Type B pancreatic cell (in vitro differentiated cells): ENCODE measurements at regions not wholly inside any gene's neighbourhood (a gene's known extent, or its start where the extent isn't known, plus 50 kb on each side); places are given as distances from the start of the nearest gene placed in this dataset.

Experiments
- DNase-seq: peaks from one replicate; pipeline ENCODE4 v3.0.0; 2021; ENCODE audit warnings: mixed read lengths; ENCODE audit not compliant: unreplicated experiment; ENCODE audit errors: extremely low spot score
- H3K27ac Mint-ChIP-seq: 2 replicates; pipeline ENCODE4 v1.8.0; 2021; ENCODE audit warnings: mild to moderate bottlenecking, mixed read lengths
- H3K27me3 Mint-ChIP-seq: 2 replicates; pipeline ENCODE4 v1.8.0; 2021; ENCODE audit warnings: mixed read lengths
- H3K36me3 Mint-ChIP-seq: 2 replicates; pipeline ENCODE4 v1.8.0; 2021; ENCODE audit warnings: mixed read lengths
- H3K4me1 Mint-ChIP-seq: one replicate; pipeline ENCODE4 v1.8.0; 2021; ENCODE audit warnings: mixed read lengths; ENCODE audit not compliant: unreplicated experiment
- H3K4me3 Mint-ChIP-seq: 2 replicates; pipeline ENCODE4 v1.8.0; 2021; ENCODE audit warnings: mild to moderate bottlenecking, mixed read lengths
- H3K9me3 Mint-ChIP-seq: 2 replicates; pipeline ENCODE4 v1.8.0; 2021; ENCODE audit warnings: mixed read lengths
- TF ChIP-seq, protein P1 (sequence below): fragments of 200-600 bp; sonication (generic); conservative IDR thresholded peaks from 2 replicates; pipeline ENCODE4 v1.5.0; 2021; ENCODE audit warnings: antibody characterized with exemption, mild to moderate bottlenecking

DNA sequence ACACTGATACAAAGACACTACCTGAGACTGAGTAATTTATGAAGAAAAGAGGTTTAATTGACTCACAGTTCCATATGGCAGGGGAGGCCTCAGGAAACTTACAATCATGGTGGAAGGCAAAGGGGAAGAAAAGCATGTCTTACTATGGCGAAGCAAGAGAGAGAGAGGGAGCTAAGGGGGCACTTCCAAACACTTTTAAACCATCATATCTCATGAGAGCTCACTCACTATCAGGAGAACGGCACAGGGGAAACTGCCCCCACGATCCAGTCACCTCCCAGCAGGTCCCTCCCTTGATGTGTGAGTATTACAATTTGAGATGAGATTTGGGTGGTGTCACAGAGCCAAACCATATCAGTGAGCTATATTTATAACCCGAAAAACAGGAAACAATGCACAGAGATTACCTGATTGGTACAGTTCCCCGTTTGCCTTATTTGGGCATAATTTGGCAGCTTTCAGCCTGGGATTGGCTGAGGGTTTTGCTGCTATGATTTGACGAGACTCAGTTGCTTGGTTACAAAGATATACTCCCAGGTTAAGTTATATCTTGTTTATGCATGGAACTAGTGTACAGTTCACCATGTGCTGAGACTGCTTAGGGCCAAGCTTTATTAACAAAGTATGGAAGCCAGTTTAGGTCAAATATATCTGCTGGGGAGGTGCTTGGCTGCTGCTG, 184.2 kb downstream of the NR2F2 start:
- TF ChIP-seq, protein P1, sequence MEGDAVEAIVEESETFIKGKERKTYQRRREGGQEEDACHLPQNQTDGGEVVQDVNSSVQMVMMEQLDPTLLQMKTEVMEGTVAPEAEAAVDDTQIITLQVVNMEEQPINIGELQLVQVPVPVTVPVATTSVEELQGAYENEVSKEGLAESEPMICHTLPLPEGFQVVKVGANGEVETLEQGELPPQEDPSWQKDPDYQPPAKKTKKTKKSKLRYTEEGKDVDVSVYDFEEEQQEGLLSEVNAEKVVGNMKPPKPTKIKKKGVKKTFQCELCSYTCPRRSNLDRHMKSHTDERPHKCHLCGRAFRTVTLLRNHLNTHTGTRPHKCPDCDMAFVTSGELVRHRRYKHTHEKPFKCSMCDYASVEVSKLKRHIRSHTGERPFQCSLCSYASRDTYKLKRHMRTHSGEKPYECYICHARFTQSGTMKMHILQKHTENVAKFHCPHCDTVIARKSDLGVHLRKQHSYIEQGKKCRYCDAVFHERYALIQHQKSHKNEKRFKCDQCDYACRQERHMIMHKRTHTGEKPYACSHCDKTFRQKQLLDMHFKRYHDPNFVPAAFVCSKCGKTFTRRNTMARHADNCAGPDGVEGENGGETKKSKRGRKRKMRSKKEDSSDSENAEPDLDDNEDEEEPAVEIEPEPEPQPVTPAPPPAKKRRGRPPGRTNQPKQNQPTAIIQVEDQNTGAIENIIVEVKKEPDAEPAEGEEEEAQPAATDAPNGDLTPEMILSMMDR, result no peak
- Mint-ChIP-seq H3K9me3 (no peaks in the 10 kb centered on the region), H3K27me3 (peaks cover 4% of the 10 kb centered on the region), H3K36me3 (no peaks in the 10 kb centered on the region), H3K4me3 (no peak overlapping the region), H3K27ac (no peak overlapping the region), H3K4me1 (peaks cover 10% of the 10 kb centered on the region)
- no peak for DNase-seq

DNA sequence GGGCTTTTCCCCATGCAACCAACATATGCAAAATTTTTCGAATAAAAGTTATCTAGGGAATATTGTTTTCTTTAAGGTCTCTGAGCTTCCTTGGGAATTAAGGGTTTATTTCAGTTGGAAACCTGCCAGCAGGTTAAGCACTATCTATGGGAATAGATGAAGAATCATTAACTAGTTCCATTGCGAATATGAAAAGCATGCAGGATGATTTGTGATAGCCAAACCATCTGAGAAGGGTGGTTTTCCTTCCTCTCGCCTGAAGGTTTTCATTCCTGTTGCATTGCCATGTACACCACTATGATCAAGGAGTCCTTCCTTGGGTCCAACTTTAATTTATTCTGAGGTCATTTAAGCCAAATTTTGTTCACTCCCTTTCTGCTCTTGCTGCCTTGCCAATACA, 184.9 kb downstream of the NR2F2 start:
- H3K27ac Mint-ChIP-seq, result no peak overlapping the region
- peaks cover 10% of the 10 kb centered on the region for H3K4me1 Mint-ChIP-seq
- no peaks in the 10 kb centered on the region for H3K27me3 Mint-ChIP-seq
- no peaks in the 10 kb centered on the region for H3K36me3 Mint-ChIP-seq
- H3K9me3 Mint-ChIP-seq, result no peaks in the 10 kb centered on the region
- H3K4me3 Mint-ChIP-seq, result no peak overlapping the region
- TF ChIP-seq, protein P1, result no peak
- DNase-seq, result no peak

DNA sequence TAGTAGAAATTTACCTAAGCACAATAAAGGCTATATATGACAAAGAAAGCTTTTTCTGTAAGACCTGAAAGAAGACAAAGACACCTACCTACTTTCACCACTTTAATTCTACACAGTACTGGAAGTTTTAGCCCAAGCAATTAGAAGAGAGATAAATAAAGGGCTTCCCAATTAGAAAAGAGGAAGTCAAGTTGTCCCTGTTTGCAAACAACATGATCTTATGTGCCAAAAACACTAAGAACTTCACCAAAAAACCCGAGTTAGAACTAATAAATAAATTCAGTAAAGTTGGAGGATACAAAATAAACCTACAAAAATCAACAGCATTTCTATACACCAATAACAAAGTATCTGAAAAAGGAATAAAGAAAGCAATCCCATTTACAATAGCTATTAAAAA, 190.9 kb downstream of the NR2F2 start:
- DNase-seq, result no peak
- Mint-ChIP-seq H3K4me3 (no peak overlapping the region), H3K27me3 (peaks cover 21% of the 10 kb centered on the region), H3K9me3 (peaks cover 7% of the 10 kb centered on the region), H3K36me3 (no peaks in the 10 kb centered on the region), H3K4me1 (no peaks in the 10 kb centered on the region), H3K27ac (no peak overlapping the region)
- TF ChIP-seq, protein P1, result no peak

DNA sequence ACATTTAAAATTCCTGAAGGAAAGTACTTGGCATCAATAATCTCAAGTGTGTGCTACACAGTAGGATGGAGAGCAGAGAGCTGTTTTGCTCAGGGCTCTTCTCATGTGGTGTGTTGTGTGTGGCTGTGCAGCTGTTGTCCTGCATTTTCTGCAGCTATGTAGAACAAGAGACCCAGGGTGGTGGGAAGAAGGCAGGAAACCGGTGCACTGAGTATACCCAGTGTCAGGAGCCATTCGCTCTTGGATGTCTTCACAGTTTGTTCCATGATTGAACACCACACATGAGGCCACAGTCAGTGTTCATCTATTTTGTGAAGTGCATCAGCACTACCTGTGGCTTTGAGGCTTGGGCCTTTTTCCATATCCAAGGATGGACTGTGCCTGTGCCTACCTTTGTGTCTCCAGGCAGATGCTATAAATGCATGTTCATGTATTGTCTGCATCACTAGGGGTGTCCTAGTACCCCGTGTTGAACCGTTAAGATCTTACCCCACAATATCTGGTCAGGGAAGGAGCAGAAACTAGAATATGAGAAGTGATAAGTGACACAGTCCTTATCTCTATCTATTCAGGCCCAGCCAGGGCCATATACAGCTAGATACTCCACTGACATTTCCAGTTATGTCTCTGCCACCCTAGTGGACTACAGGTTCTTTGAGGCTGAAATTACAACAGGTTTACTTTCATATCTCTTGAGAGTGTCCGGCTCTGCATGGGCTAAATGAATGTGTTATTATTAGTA, 194.3 kb downstream of the NR2F2 start:
- TF ChIP-seq, protein P1, result no peak
- Mint-ChIP-seq H3K27me3 (peaks cover 24% of the 10 kb centered on the region), H3K36me3 (no peaks in the 10 kb centered on the region), H3K4me1 (no peaks in the 10 kb centered on the region), H3K27ac (no peak overlapping the region), H3K9me3 (peaks cover 7% of the 10 kb centered on the region), H3K4me3 (no peak overlapping the region)
- DNase-seq, result no peak

DNA sequence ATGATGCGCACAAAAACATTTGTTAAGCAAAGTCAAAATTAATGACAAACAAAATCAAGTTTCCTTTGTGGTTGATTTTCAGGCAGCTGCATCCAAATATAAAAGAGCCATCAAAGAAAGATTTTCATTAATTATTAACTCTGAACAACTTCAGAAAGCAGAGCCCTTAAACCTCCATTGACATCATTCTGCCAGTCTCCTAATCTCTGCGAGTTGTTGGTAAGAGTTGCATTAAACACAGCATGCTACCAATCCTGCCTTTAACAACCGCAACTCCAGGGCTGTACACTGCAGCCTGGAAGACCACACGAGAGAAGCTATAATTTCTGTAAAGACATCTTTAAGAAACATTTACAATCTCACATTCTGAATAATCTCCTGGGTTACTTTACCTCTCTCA, 204.6 kb downstream of the NR2F2 start:
- TF ChIP-seq, protein P1, result no peak
- Mint-ChIP-seq H3K4me1 (peaks cover 16% of the 10 kb centered on the region), H3K9me3 (no peaks in the 10 kb centered on the region), H3K27me3 (peaks cover 13% of the 10 kb centered on the region), H3K36me3 (no peaks in the 10 kb centered on the region), H3K27ac (no peak overlapping the region), H3K4me3 (no peak overlapping the region)
- DNase-seq, result no peak
